Esophagus squamous epithelium (tissue), 4 donors: ENCODE measurements at regions not wholly inside any gene's neighbourhood (a gene's known extent, or its start where the extent isn't known, plus 50 kb on each side); places are given as distances from the start of the nearest gene placed in this dataset.

Experiments used
- POLR2A ChIP-seq, 4 donors: fragments of 450-650 bp; IDR thresholded peaks; one replicate each; pipeline ENCODE4 v1.6.1; 2017; ENCODE audit warnings: antibody characterized with exemption in 4 of 4, mild to moderate bottlenecking in 4 of 4, moderate library complexity in 3 of 4
- TF ChIP-seq, protein P1 (sequence below), 6 experiments: fragments of 450-650 bp in 4 of 6; fragments of 200-600 bp in 2 of 6; sonication (generic) in 2 of 6; IDR thresholded peaks; one replicate each; pipeline ENCODE4 v1.5.1; 2016 to 2019; ENCODE audit warnings: antibody characterized with exemption in 6 of 6, mild to moderate bottlenecking in 4 of 6, moderate library complexity in 4 of 6

DNA sequence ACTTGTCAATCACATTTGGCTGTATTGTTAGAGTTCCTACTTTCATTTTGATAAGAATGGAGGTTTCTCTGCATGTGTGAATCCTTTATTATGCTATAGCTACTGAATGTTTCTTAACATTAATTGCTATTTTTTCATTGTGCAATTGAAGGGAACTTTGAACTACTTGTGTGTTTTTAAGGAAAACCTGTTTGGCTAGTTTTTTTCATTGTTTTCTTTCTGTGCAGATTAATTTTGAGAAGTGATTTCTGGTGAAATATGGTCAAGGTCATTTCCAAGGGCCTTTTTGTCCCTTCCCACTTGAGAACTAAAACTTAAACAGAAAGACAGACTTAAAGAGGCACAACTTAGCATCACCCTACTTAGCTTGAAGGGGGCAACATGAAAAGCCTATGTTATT lies 1309.2 kb upstream of the WWC1 start:
- TF ChIP-seq, protein P1, sequence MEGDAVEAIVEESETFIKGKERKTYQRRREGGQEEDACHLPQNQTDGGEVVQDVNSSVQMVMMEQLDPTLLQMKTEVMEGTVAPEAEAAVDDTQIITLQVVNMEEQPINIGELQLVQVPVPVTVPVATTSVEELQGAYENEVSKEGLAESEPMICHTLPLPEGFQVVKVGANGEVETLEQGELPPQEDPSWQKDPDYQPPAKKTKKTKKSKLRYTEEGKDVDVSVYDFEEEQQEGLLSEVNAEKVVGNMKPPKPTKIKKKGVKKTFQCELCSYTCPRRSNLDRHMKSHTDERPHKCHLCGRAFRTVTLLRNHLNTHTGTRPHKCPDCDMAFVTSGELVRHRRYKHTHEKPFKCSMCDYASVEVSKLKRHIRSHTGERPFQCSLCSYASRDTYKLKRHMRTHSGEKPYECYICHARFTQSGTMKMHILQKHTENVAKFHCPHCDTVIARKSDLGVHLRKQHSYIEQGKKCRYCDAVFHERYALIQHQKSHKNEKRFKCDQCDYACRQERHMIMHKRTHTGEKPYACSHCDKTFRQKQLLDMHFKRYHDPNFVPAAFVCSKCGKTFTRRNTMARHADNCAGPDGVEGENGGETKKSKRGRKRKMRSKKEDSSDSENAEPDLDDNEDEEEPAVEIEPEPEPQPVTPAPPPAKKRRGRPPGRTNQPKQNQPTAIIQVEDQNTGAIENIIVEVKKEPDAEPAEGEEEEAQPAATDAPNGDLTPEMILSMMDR (IDR thresholded peaks at IDR 0.05), result no peak
- TF ChIP-seq POLR2A (IDR thresholded peaks at IDR 0.05), result no peak
